BJ (cell line): ENCODE measurements at regions not wholly inside any gene's neighbourhood (a gene's known extent, or its start where the extent isn't known, plus 50 kb on each side); places are given as distances from the start of the nearest gene placed in this dataset.

Experiments
- CTCF ChIA-PET: fragments of 350-600 bp; formaldehyde crosslinking; extraction: SDS; loops from one replicate; lab custom pipeline; 2021; ENCODE audit warnings: antibody characterized with exemption, inconsistent platforms; lab: Yijun Ruan, JAX
- POLR2A ChIA-PET: fragments of 300-600 bp; sonication (Branson Sonifier 250); formaldehyde crosslinking; extraction: SDS; loops from one replicate; lab custom pipeline; 2021; ENCODE audit warnings: antibody characterized with exemption; lab: Charles Lee
- DNase-seq: peaks from one replicate; pipeline ENCODE4 v3.0.0-alpha.2; 2011; ENCODE audit warnings: low read depth
- H3K27me3 ChIP-seq: 2 replicates; pipeline ENCODE4 v1.6.0; 2011; ENCODE audit warnings: low read length; ENCODE audit not compliant: control insufficient read depth, insufficient read depth
- H3K36me3 ChIP-seq: 2 replicates; pipeline ENCODE4 v1.5.1; 2011; ENCODE audit warnings: low read length; ENCODE audit not compliant: control insufficient read depth, insufficient read depth
- H3K4me3 ChIP-seq: 2 replicates; pipeline ENCODE4 v1.5.1; 2011; ENCODE audit warnings: low read depth, mild to moderate bottlenecking, control low read depth, low read length
- CTCF ChIP-seq: IDR thresholded peaks from 2 replicates; pipeline ENCODE4 v1.5.1; 2011; ENCODE audit warnings: low read depth, mild to moderate bottlenecking, control low read depth, inconsistent platforms, low read length, moderate library complexity; ENCODE audit not compliant: insufficient read depth

- POLR2A ChIA-PET = no interaction called here
- no peak for TF ChIP-seq CTCF
- CTCF ChIA-PET = interaction anchor here (1.0 to 1.7 kb wide), 5 partner anchors 13 to 151 kb away, joined by 3 to 6 read pairs (median 3); no protein-coding TSS in a partner anchor
- no peak overlapping the region for H3K4me3 ChIP-seq
- H3K27me3 ChIP-seq = no peaks in the 10 kb centered on the region
- no peak for DNase-seq
- peaks cover 20% of the 10 kb centered on the region for H3K36me3 ChIP-seq
Observed at GRCh38 chr17:77481476-77482374, 341.0 kb downstream of the SEC14L1 start.

DNA sequence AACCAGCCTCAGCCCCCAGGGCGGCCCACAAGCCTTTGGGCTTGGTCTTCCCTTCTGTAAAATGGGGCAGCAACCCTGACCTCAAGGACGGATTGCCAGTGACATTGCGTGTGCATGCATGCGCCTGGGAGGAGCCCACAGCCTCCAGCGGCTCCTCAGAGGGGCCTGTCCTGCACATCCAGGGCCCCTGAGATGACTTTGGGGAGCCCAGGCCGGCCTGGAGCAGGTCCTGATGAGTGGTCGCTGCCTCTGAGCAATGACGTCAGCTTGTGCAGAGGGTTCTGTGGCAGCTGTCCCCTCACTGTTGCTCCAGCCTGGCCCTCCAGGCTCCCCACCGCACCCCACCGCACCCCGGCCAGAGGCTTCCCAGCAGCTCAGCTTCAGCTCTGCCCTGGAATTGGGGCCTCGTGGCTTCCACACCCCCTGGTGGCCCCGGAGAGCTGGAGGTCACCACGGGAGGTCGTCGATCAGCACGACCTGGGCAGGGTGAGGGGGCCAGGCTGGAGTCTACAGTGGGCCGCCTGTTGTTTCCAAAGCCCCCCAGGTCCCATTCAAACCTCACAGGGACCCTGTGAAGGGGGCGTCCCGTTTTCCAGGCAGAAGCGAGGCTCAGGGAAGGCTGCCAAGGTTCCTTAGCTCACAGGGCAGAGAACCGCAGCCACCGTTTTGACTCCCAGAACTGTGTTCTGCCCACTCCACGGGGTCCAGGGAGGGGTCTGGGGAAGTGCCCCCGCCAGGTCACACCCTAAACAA lies 341.8 kb downstream of the SEC14L1 start:
- peaks cover 25% of the 10 kb centered on the region for H3K36me3 ChIP-seq
- TF ChIP-seq CTCF = no peak
- no peak for DNase-seq
- CTCF ChIA-PET = interaction anchor here (1.0 to 1.6 kb wide), 4 partner anchors 14 to 151 kb away, joined by 3 to 5 read pairs (median 4); no protein-coding TSS in a partner anchor
- H3K27me3 ChIP-seq = no peaks in the 10 kb centered on the region
- no peak overlapping the region for H3K4me3 ChIP-seq
- POLR2A ChIA-PET = no interaction called here

GRCh38 chr17:77483128-77483598 lies 342.4 kb downstream of the SEC14L1 start:
- ChIA-PET CTCF (interaction anchor here (1.0 to 1.1 kb wide), 2 partner anchors 53 to 152 kb away, joined by 3 to 4 read pairs; no protein-coding TSS in a partner anchor), POLR2A (no interaction called here)
- Histone ChIP-seq H3K36me3 (peaks cover 29% of the 10 kb centered on the region), H3K27me3 (no peaks in the 10 kb centered on the region), H3K4me3 (no peak overlapping the region)
- no peak for TF ChIP-seq CTCF
- no peak for DNase-seq

DNA sequence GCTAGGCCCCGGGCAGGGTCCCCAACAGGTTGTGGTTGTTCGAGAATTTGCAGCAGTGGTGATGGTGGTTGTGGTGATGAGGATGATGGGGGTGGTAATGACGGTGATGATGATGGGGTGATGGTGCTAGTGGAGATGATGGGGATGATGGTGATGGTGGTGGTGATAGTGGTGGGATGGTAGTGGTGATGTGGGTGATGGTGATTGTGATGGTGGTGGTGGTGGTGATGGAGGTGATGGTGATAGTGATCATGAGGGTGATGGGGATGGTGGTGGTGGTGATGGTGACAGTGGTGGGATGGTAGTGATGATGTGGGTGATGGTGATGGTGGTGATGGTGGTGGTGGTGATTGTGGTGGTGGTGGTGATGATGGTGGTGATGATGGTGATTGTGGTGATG lies 343.3 kb downstream of the SEC14L1 start:
- Histone ChIP-seq H3K4me3 (no peak overlapping the region), H3K27me3 (no peaks in the 10 kb centered on the region), H3K36me3 (peaks cover 39% of the 10 kb centered on the region)
- TF ChIP-seq CTCF = no peak
- ChIA-PET POLR2A (no interaction called here), CTCF (no interaction called here)
- DNase-seq = no peak
